22Rv1 (cell line): ENCODE measurements at regions not wholly inside any gene's neighbourhood (a gene's known extent, or its start where the extent isn't known, plus 50 kb on each side); places are given as distances from the start of the nearest gene placed in this dataset.

ENCODE experiments used
- H3K27ac ChIP-seq: fragments of 450-650 bp; 2 replicates; pipeline ENCODE4 v1.5.1; 2017
- CTCF ChIP-seq: fragments of 450-650 bp; IDR thresholded peaks from 2 replicates; pipeline ENCODE4 v1.5.1; 2017; ENCODE audit warnings: mild to moderate bottlenecking
- ZFX ChIP-seq: fragments of 450-650 bp; IDR thresholded peaks from 2 replicates; pipeline ENCODE4 v1.6.1; 2017; ENCODE audit warnings: antibody characterized with exemption, borderline replicate concordance

DNA sequence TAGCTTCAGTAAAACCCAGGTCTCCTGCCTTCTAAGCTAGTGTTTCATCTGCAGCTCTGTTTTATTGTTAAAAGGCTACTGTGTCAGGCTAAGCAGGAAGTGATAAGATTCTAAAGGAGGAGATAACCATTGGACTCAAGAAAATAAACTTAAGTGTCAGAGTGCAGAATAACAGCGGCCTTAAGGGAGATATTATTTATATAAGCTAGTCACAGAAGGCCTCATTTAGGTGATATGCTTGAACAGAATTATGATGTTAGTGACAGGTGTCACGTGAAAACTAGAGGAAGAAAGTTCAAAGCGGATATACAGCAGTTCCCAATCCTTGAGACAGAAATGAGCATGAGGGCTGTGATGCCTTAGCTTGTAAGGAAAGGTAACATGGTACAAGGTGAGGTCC lies 373.4 kb downstream of the FOXG1 start:
- no peak overlapping the region for H3K27ac ChIP-seq
- TF ChIP-seq ZFX (no peak), CTCF (no peak)

DNA sequence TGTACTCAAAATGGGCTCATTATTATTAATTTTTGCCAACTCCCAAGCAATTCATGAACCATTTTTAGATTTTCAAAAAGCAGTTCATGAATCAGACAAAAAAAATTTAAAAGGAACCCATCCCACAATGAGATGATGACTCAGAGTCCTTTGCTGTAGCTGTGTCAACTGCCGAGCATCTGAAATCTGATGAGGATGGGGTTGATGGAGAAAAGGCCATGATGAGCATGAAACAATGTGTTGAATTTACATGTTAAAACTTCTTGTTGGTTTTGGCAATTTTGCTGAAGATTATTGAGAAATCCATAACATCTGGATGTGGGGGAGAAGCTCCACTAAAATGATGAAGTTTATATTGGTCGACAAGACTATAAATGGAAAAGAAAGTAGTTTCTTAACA lies 378.0 kb downstream of the FOXG1 start:
- TF ChIP-seq CTCF (no peak), ZFX (no peak)
- no peak overlapping the region for H3K27ac ChIP-seq

DNA sequence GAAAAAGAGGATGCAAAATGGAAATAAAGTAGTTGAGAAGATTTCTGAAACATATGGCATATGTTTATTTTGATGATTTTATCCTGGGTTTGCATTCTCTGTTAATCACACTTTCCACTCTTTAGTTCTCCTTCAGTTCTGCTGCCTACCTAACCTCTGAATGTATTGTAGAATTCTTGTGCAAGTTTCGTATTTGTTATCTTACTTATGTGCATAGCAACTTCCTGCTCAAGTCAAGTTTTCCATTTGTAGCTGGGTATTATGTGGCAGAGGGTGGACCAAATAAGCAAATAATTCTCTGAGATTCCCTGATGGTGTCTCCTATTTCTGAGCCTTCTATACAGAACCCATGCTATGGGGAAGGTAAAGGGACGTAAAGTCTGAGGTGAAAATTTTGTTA lies 381.6 kb downstream of the FOXG1 start:
- no peak for TF ChIP-seq ZFX
- TF ChIP-seq CTCF = no peak
- no peak overlapping the region for H3K27ac ChIP-seq

DNA sequence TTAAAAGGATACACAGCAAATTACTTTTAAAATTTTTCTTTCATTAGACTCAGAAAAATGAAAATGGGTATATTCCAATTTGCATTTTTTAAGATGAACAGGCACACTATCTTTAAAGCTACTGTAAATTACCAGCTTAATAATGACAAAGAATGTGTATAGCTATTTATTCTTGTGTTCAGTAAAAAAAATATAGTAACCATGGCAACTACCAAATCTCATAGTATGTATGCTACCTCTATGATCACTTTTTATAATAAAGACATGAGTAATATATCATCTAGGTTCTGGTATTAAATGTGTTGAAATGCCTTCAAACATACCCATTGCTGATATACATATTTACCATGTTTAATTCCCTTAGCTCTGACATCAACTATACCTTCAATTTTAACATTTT lies 383.2 kb downstream of the FOXG1 start:
- H3K27ac ChIP-seq = no peak overlapping the region
- no peak for TF ChIP-seq CTCF
- TF ChIP-seq ZFX = no peak

DNA sequence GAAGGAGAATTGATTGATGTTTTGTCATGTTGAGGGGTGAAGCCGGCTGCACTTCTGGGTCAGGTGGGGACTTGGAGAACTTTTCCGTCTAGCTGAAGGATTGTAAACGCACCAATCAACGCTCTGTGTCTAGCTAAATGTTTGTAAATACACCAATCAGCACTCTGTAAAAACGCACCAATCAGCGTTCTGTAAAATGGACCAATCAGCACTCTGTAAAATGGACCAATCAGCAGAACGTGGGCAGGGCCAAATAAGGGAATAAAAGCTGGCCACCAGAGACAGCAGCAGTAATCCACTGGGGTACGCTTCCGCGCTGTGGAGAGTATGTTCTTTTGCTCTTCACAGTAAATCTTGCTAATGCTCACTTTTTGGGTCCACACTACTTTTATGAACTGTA lies 384.1 kb downstream of the FOXG1 start:
- H3K27ac ChIP-seq = no peak overlapping the region
- no peak for TF ChIP-seq CTCF
- no peak for TF ChIP-seq ZFX

DNA sequence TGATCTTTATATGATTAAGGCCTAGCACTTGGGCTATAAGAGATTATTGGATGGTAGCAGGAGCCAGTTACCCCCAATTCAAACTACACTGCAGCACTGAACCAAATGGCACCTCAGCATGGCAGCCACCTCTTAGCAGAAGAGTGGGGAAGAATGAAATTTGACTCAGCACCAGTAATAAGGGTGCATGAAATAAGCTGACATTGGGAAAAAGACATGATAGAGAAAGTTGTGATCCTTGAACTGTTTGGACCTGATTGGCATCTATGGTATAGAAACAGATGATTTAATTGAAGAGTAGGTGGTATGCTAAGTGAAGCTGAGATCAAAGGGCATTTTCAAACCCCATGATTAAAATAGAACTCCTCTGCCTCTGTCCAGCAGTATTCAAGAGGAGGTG lies 389.5 kb downstream of the FOXG1 start:
- no peak for TF ChIP-seq CTCF
- TF ChIP-seq ZFX = no peak
- no peak overlapping the region for H3K27ac ChIP-seq

DNA sequence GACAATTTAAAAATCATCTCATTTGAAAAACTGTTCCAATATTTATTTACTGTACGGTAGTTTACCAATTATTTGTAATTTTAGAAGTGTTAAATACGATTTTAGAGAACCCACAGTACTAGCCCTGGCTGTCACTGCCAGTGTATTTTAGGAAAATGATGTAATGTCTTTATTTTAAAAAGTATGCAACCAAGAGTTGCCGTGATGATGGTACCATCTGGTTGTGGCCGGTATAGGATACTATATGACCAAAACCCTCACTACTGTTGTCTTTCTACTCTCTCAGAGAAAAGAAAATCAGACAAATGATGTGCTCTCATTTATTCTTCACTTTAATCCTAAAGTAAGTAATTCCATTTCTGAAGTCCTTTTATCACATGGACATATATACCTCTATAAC lies 395.0 kb downstream of the FOXG1 start:
- no peak overlapping the region for H3K27ac ChIP-seq
- TF ChIP-seq ZFX = no peak
- TF ChIP-seq CTCF = no peak
